ENCODE measurements at regions not wholly inside any gene's neighbourhood (a gene's known extent, or its start where the extent isn't known, plus 50 kb on each side); places are given as distances from the start of the nearest gene placed in this dataset.

DNA sequence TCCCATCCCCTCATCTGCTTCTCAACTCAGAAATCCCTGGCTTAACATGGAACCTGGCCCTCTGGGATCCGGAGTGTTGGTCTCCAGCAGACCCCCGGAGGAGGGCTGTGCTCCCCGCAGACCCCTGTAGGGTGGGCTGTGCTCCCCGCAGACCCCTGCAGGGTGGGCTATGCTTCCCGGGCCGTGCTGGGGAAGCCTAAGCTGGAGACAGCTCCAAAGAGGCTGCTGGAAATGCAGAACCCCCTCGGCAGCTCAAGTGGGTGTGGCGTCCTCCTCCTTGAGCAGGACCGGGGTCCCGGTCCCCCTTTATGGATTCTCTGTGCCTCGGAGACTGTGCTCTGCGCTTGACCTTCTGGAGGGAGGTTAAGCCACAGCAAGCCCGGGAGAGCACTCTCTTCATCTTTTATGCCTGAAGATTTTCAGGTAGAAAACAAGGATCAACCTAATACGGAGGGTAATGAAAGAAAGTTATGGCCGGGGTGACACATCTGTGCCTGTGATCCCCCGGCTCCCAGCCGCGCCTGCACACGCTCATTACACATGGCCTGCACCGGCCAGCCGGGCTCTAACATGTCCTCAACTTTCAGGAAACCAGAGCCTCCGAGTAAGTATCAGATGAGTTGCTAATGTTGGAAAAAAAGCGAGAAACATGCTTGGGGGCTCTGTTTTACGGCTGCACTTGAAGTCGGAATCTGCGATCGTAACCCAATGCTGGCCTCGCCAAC, 87.7 kb upstream of the ACTRT2 start:
- H3K36me3 ChIP-seq = no peaks in the 10 kb centered on the region
- H3K27ac ChIP-seq = no peak overlapping the region
- intact Hi-C loops (cut with DNase I; ENCODE audit: low total_unique reads) = no loop called here
- peaks cover 0 to 6% (median 3%) of the 10 kb centered on the region in 4 donors for H3K4me1 ChIP-seq
- peaks cover 0 to 2% of the 10 kb centered on the region in 2 donors for H3K27me3 ChIP-seq
- no peak for TF ChIP-seq CTCF (IDR thresholded peaks at IDR 0.05)
- DNase-seq = no peak
- H3K4me3 ChIP-seq = no peak overlapping the region
- H3K9me3 ChIP-seq = peaks cover 0 to 13% (median 0%) of the 10 kb centered on the region in 3 donors

DNA sequence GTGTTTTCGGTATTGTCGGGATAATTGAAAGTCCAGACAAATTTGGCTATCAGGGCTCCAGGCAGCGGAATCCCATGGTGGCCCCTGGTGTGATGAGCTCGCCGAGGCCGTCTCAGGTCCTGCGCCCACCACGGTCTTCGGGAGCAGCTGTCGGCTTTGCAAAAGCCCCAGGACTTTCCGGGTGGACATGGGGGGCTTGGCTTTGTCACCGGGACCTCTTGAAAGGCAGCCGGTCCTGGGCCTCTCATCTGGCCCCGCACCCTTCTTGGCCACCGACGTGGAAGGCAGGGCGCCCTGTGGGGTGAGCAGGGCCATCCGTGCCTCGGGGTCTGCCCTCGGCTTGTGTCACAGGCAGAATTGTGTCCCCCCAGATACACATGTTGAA, 87.1 kb upstream of the ACTRT2 start:
- H3K27ac ChIP-seq = no peak overlapping the region
- H3K36me3 ChIP-seq = no peaks in the 10 kb centered on the region
- no peak for TF ChIP-seq CTCF (IDR thresholded peaks at IDR 0.05)
- intact Hi-C loops (cut with DNase I; ENCODE audit: low total_unique reads) = no loop called here
- peaks cover 0 to 2% of the 10 kb centered on the region in 2 donors for H3K27me3 ChIP-seq
- H3K9me3 ChIP-seq = peaks cover 0 to 13% (median 0%) of the 10 kb centered on the region in 3 donors
- no peak overlapping the region for H3K4me3 ChIP-seq
- H3K4me1 ChIP-seq = peaks cover 0 to under 1% (median 0%) of the 10 kb centered on the region in 4 donors
- DNase-seq = no peak

DNA sequence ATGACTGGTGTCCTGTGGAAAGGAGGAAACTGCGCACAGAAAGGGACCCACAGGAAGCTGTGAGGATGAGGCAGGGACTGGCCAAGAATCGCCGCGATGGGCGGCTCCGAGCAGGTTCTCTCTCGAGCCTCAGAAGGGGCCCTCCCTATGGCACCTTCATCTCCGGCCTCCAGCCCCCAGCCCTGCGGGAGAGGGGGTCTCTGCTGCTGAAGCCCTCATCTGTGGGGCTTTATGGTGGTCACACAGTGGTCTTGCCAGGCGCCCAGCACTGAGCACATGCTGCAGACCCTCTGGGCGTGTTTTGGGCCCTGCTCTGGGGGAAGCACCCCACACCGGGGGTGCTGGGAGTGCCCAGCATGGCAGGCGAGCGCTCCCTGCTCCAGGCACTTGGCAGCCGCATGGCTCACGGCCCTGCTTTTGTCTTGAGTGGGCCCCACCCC, 86.6 kb upstream of the ACTRT2 start:
- Histone ChIP-seq H3K4me1 (no peaks in the 10 kb centered on the region), H3K27me3 (peaks cover 0 to 2% of the 10 kb centered on the region in 2 donors), H3K36me3 (no peaks in the 10 kb centered on the region), H3K9me3 (peaks cover 0 to 9% (median 0%) of the 10 kb centered on the region in 3 donors), H3K27ac (no peak overlapping the region), H3K4me3 (no peak overlapping the region)
- no peak for DNase-seq
- TF ChIP-seq CTCF (IDR thresholded peaks at IDR 0.05) = no peak
- intact Hi-C loops (cut with DNase I; ENCODE audit: low total_unique reads) = no loop called here

GRCh38 chr1:2935184-2935583, 86.1 kb upstream of the ACTRT2 start:
- Histone ChIP-seq H3K27me3 (peaks cover 0 to 2% of the 10 kb centered on the region in 2 donors), H3K4me1 (no peaks in the 10 kb centered on the region), H3K27ac (no peak overlapping the region), H3K4me3 (no peak overlapping the region), H3K36me3 (no peaks in the 10 kb centered on the region), H3K9me3 (peaks cover 0 to 5% (median 4%) of the 10 kb centered on the region in 3 donors)
- intact Hi-C loops (cut with DNase I; ENCODE audit: low total_unique reads) = no loop called here
- DNase-seq = no peak
- no peak for TF ChIP-seq CTCF (IDR thresholded peaks at IDR 0.05)

DNA sequence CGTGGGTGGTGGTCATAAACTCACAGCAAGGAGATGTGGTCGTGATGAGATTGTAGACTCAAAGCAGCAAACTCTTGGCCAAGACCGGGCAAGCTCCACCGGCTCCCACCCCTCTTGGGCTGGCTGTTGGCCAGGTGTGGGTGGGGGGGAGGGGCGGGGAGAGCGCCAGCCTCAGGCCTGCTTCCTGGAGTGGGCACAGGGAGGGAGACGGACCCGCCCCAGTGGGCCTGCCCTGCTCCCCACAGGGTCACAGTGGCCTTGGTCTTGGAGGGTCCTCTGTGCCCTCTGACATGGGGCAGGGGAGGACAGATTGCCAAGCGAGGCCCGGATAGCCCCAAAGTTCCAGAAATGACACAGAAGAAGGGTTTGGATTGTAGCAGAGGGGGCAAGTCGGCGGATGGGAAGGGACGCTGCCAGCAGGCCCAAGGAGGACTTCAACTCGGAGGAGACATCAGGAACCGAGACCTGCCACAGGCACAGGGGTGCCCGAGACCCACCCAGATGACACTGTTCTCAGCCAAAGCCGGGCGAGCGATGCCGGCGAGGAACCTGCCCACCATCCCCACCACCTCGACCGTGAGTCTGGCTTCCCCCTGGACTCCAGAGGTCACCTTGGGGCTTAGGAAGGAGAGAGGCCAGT, 85.4 kb upstream of the ACTRT2 start:
- H3K36me3 ChIP-seq = peaks cover 0 to under 1% (median 0%) of the 10 kb centered on the region in 3 donors
- no peaks in the 10 kb centered on the region for H3K4me1 ChIP-seq
- H3K27me3 ChIP-seq = peaks cover 0 to 2% of the 10 kb centered on the region in 2 donors
- no peak overlapping the region for H3K4me3 ChIP-seq
- no peak for TF ChIP-seq CTCF (IDR thresholded peaks at IDR 0.05)
- intact Hi-C loops (cut with DNase I; ENCODE audit: low total_unique reads) = no loop called here
- peaks cover 0 to 11% (median 8%) of the 10 kb centered on the region in 3 donors for H3K9me3 ChIP-seq
- no peak for DNase-seq
- H3K27ac ChIP-seq = no peak overlapping the region
